Activated T-cell treated with anti-CD3 and anti-CD28 coated beads, Interleukin-2, amount 50 U/mL, for 1 hour (primary cell): ENCODE measurements at regions not wholly inside any gene's neighbourhood (a gene's known extent, or its start where the extent isn't known, plus 50 kb on each side); places are given as distances from the start of the nearest gene placed in this dataset.

Source experiments
- DNase-seq: peaks from one replicate; pipeline ENCODE4 v3.0.0-alpha.2; 2020

DNA sequence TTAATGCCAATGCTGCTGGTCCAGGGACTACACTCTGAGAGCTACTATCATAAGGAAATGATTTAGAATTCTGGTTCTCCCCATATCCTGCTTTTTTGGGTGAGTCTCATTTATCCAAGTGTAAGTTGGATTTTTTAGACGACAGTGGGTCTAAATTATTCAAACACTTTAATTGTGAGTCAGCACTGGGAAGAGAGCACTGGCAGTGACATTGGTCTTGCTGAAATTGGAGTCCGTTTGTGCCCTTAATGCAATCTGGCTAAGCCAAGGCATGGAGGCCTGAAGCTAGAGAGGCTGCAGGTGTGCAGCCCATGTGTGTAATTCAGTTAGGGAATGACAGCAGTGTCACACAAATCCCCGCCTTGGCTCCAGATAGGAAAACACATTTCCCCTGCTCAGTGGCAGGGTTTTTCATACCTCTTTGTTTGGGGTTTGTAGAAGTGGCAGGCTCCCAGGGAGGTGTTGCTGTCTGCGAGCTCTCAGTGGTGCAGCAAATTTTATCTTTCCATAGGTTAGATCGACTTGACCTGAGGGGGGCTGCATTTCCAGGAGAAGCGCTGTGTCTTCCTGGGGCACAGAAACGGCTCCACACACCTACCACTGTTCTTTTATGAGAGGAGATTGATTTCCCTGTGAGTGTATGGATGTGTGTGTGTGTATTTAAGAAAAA lies 197.7 kb downstream of the CD47 start:
- no peak for DNase-seq

DNA sequence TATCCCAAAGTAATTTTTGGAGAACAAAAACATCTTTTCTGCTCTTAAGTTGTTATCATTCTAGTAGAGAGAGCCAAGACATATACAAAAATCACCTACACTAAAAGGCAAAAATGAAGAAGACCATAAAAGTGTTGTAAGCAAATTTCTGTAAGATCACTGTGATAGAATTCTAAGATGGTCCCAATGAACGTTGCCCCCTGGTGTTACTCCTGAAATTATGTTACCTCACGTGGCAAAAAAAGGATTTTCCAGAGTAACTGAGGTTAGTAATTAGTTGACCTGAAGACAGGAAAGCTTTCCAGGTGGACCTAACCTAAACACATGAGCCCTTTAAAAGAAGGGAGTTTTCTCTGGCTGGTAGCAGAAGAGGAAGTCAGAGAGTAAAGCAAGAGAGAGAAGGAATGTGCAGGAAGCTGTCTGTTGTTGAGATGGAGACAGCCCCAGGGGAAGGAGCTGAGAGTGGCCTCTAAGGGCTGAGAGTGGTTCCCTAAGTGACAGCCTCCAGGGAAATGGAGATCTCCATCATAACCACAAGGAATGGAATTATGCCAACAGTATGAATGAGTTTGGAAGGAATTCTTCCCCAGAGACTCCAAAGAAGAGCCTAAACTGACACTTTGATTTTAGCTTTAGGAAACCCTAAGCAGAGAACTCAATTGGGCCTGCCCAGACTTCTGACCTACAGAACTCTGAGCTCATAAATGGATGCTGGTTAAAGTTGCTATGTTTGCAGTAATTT lies 205.9 kb downstream of the CD47 start:
- DNase-seq = no peak

DNA sequence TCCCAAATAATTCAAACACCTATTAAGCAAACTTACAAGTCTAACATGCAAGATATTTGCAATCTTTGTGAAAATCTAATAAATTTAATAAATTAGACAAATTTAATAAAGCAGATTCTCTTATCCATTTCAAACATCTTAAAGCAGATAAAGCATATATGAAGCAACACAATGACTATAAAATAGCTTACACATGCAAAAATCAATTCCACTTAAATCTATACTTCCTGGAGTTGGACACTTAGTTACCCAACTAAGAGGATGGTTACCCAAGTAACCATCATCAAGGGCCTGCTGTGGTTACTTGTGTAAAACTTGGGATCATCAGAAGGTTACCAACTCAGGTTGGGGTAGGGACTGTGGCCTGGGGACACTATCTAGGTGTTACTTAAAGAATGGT lies 206.8 kb downstream of the CD47 start:
- no peak for DNase-seq

DNA sequence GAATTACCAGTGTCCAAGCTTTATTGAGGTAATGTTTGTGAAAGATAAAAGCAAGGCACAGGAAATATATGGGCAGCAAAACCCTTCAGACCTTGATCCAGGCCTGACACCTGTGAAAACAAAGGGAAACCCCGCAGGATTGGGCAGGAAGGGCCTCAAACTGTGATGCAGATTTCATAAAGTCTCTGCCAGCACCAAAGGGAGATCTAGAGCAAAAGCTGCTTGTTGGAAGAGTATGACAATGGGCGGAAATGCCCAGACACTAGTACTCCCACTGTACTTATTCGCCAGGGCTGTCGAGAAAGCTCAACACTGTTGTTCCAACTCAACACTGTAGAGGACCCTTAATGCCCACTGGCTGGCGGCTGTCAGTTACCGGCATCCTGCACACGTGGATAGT lies 207.9 kb downstream of the CD47 start:
- DNase-seq = no peak

DNA sequence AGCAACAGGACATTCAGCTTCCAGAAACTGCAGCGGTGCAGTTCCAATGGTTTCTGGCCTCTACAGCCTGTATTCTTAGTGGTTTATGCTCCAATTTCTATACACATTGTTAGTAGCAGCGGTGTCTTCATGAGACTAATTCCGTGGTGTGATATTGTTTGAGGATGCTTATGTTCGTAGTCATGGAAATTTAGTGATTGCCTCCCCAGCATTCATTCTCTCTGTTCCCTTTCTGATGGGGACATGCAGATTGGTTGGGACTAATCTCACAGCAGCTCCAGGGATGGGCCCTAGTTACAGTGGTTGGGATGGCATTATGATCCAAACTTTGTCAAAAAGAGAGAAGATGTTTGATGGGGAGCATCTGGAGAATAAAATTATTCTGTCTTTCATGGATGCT lies 208.6 kb downstream of the CD47 start:
- DNase-seq = no peak

GRCh38 chr3:107881509-107881908 lies 209.3 kb downstream of the CD47 start:
- DNase-seq = no peak

DNA sequence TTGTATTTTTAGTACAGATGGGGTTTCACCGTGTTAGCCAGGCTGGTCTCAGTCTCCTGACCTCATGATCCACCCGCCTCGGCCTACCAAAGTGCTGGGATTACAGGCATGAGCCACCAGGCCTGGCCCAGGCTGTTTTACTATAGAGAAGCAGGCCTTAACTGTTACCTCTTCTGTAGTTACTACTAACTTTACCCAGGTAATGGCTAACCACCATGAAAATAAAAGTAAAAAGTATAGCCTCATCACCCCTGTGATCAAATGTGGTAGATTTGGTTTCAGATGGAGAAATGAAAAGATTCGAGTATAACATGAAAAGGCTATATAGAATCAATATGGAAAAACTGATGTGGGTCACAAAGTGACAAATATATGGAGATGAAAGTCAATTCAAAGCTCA lies 210.1 kb downstream of the CD47 start:
- no peak for DNase-seq

- DNase-seq = no peak
Measured at GRCh38 chr3:107877936-107878335, 212.9 kb downstream of the CD47 start.

GRCh38 chr3:107870943-107871638 lies 219.7 kb downstream of the CD47 start:
- DNase-seq = no peak

- no peak for DNase-seq
Measured at GRCh38 chr3:107870096-107870495, 220.7 kb downstream of the CD47 start.

GRCh38 chr3:107868449-107868848 lies 222.4 kb downstream of the CD47 start:
- DNase-seq = no peak

GRCh38 chr3:107861904-107862303 lies 228.9 kb downstream of the CD47 start:
- DNase-seq = no peak

DNA sequence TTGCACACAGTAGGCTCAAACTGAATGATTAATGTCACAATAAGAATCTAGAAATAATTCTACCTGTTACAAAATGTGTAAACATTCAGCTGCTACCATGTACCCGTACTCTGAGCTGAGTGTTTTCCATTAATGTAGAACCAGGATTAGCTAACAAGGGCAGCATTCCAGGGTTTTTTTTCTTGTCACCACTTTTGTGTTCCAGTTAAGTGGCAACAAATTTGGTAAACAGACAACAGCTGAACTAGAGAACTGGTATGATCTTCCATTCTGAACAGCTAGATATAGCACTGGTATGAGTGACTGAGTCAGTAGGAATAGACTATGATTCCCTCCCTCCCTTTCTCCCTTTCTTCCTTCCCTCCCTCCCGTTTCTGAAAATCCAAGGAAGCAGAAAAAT lies 229.4 kb downstream of the CD47 start:
- DNase-seq = no peak
